ENCODE measurements at regions not wholly inside any gene's neighbourhood (a gene's known extent, or its start where the extent isn't known, plus 50 kb on each side); places are given as distances from the start of the nearest gene placed in this dataset.

DNA sequence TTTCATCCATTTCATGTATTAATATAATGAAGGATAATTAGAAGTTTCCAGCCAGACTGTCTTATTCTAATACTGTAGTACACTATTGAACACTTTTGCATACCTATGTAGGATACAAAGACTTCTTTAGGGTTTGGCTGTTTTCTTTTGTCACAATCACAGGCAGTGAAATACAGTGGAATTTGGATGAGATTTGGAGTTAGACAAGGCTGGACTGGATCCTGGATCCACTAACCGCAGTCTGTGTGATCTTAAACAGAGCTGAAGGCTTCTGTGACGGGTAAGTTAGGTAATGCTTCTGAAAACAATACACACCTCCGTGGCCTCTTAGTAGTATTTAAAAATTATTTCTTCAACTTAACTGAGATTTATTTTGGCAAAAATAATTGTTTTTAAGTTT, 1128.6 kb upstream of the CDH2 start:
- Mint-ChIP-seq H3K4me3 (no peak overlapping the region), H3K9me3 (peaks cover 5 to 10% of the 10 kb centered on the region in 2 donors), H3K27me3 (no peaks in the 10 kb centered on the region), H3K27ac (no peak overlapping the region), H3K4me1 (no peaks in the 10 kb centered on the region)
- no peak for DNase-seq
- no peak for ATAC-seq

DNA sequence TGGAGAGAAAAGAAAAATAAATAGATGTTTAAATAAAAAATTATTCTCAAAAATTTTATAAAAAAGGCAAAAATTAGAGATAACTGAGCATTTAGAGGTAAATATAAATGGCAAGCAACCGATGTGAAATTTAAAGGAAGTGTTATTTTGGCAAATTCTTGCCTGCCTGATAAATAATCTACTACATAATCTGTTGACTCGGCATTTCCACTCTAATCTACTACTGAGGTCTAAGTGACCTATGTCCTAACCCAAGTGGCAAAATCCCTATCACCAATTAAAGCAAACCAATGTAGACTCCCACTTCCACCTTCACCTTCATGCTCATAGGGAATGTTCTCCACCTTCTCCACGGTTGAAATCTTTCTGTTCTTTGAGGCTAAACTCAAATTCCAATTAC, 1124.1 kb upstream of the CDH2 start:
- Mint-ChIP-seq H3K27me3 (no peaks in the 10 kb centered on the region), H3K9me3 (peaks cover 17 to 21% of the 10 kb centered on the region in 2 donors), H3K27ac (no peak overlapping the region), H3K4me3 (no peak overlapping the region), H3K4me1 (no peaks in the 10 kb centered on the region)
- DNase-seq (no peak), ATAC-seq (no peak)

DNA sequence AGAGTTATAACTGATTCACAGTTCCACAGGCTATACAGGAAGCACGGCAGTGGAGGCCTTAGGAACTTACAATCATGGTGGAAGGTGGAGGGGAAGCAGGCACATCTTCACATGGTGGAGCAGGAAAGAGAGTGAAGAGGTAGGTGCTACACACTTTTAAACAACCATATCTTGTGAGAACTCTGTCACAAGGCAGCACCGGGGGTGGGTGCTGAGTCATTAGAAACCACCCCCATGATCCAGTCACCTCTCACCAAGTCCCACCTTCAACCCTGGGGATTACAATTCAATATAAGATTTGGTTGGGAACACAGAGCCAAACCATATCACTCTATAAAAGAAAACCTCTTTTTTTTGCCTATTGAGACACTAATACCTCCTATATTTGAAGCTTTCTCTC, 1108.5 kb upstream of the CDH2 start:
- DNase-seq (no peak), ATAC-seq (no peak)
- H3K9me3 Mint-ChIP-seq: peaks cover 26 to 28% of the 10 kb centered on the region in 2 donors
- no peaks in the 10 kb centered on the region for H3K4me1 Mint-ChIP-seq
- no peak overlapping the region for H3K4me3 Mint-ChIP-seq
- H3K27me3 Mint-ChIP-seq: no peaks in the 10 kb centered on the region
- no peak overlapping the region for H3K27ac Mint-ChIP-seq

DNA sequence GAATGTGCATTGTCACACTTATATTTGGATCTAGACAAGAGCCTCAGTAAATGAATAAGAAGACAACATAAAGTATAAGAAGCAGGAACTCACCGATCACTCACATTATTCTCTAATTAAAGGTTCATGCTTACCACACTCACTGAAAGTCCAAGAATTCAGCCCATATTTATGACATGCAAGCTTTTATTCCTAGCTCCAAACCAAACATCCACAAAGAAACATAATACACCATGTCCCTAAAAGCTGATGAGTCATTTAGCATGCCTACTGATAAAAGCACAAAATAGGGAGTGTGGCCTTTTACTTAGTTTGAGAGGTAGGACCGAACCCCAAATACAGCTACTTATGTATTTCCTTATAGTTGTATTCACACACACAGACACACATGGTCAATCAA, 1094.6 kb upstream of the CDH2 start:
- H3K27me3 Mint-ChIP-seq: no peaks in the 10 kb centered on the region
- no peaks in the 10 kb centered on the region for H3K4me1 Mint-ChIP-seq
- H3K9me3 Mint-ChIP-seq: peaks cover 19 to 34% of the 10 kb centered on the region in 2 donors
- H3K27ac Mint-ChIP-seq: no peak overlapping the region
- DNase-seq (no peak), ATAC-seq (no peak)
- H3K4me3 Mint-ChIP-seq: no peak overlapping the region

DNA sequence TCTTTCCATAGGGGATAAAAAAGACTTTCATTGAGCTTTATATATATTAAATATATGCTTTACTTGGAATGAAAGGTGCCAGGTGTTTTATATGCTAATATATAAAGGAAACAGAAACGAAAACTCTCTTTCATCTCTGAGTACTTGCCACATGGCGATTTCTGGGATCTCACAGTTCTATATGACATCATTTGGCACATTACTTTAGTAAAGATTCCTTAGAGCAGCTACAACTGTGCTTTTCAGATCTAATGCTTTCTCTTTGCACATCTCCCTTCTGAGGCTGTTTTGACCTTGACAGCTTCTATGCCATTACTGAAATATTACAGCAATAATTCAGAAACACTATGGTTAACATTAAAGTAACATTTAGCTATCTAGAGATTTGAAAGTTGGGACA, 1082.9 kb upstream of the CDH2 start:
- Mint-ChIP-seq H3K27me3 (no peaks in the 10 kb centered on the region), H3K27ac (no peak overlapping the region), H3K4me1 (no peaks in the 10 kb centered on the region), H3K4me3 (no peak overlapping the region), H3K9me3 (peaks cover 25 to 32% of the 10 kb centered on the region in 2 donors)
- DNase-seq: no peak
- ATAC-seq: no peak

DNA sequence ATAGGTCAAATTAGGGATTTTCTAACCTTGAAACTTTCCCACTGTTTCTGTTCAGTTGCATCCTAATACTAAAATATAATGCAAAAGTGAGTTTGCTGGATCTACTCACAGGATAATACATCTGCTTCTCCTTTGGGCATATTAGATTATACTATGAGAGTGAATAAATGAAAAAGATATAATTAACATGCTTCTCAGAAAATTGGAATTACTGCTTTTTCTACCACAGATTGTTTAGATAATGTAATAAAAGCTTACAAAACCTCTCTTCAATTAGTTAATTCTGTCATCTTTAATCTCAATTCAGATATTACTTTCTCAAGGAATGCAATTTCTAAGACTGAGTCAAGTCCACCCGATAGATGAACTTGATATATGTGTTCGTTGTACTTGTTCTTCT, 1077.2 kb upstream of the CDH2 start:
- no peak for DNase-seq
- Mint-ChIP-seq H3K4me3 (no peak overlapping the region), H3K27ac (no peak overlapping the region), H3K9me3 (peaks cover 13 to 18% of the 10 kb centered on the region in 2 donors), H3K4me1 (no peaks in the 10 kb centered on the region), H3K27me3 (no peaks in the 10 kb centered on the region)
- ATAC-seq: no peak

DNA sequence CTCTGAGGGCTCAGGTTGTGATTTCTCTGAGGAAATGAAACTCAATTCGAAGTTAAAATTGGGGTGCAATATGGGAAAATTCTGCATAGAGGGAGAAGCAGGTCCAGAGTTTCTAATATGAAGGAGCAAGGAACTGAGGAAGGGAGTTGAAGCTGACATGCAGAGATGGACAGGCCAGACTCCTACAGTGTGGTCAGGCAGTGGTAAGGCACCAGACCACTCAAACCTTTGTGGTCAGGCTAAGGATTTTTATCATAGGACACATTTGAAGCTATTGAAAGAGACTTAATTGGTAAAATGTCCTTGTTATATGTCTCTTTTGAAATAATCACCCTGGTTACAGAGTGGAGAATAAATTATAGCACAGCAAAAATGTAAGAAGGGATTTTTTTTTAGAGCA, 1074.8 kb upstream of the CDH2 start:
- H3K9me3 Mint-ChIP-seq: peaks cover 13 to 22% of the 10 kb centered on the region in 2 donors
- H3K27me3 Mint-ChIP-seq: no peaks in the 10 kb centered on the region
- no peak overlapping the region for H3K27ac Mint-ChIP-seq
- no peak overlapping the region for H3K4me3 Mint-ChIP-seq
- DNase-seq: no peak
- H3K4me1 Mint-ChIP-seq: no peaks in the 10 kb centered on the region
- no peak for ATAC-seq

DNA sequence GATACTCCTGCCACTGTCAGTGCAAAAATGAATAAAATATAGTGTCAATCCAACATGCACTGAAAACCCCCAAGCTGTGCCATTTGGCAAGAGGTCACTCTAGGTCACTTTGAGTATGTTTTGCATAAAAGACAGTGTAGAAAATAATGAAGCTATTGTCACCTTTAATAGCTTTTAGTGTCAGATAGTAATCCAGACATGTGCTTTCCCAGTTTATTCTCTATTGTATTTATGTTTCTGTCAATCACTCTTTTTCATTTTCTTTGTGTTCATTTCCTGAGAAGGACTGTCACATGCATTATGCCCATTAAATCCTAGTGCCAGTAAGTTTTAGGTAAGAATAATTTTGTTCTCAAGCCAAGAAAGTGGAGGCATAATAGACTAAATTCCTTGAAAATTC, 1073.9 kb upstream of the CDH2 start:
- H3K4me3 Mint-ChIP-seq: no peak overlapping the region
- H3K27ac Mint-ChIP-seq: no peak overlapping the region
- ATAC-seq (no peak), DNase-seq (no peak)
- H3K9me3 Mint-ChIP-seq: peaks cover 16 to 26% of the 10 kb centered on the region in 2 donors
- no peaks in the 10 kb centered on the region for H3K4me1 Mint-ChIP-seq
- H3K27me3 Mint-ChIP-seq: no peaks in the 10 kb centered on the region

DNA sequence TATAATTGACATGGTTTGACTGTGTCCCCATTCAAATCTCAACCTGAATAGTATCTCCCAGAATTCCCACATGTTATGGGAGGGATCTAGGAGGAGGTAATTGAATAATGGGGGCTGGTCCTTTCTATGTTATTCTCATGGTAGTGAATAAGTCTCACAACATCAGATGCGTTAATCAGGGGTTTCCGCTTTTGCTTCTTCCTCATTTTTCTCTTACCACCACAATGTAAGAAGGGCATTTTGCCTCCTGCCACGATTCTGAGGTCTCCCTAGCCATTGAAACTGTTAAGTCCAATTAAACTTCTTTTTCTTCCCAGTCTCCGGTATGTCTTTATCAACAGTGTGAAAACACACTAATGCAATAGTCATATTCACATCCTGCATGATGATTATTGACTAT, 1073.3 kb upstream of the CDH2 start:
- ATAC-seq (no peak), DNase-seq (no peak)
- H3K27ac Mint-ChIP-seq: no peak overlapping the region
- H3K27me3 Mint-ChIP-seq: no peaks in the 10 kb centered on the region
- no peak overlapping the region for H3K4me3 Mint-ChIP-seq
- H3K4me1 Mint-ChIP-seq: no peaks in the 10 kb centered on the region
- peaks cover 16 to 26% of the 10 kb centered on the region in 2 donors for H3K9me3 Mint-ChIP-seq

DNA sequence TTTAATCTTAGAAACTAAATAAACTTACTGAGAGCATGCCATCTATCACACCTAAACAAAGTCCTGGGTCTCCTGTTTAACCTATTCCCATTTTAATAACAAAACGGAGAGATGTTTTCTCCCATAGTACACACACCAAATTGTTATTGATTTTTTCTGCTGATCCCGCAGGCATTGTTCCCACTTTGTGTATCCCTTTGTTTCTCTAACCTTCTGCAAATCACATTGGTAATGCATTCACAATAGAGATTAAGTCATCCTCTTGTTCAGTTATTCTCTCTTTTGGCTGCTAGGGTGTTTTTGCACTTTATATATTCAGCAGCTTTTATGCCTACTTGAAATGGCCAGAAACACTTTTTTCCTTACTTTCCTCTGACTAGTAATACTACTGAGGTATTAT, 1071.9 kb upstream of the CDH2 start:
- Mint-ChIP-seq H3K4me1 (no peaks in the 10 kb centered on the region), H3K27ac (no peak overlapping the region), H3K27me3 (no peaks in the 10 kb centered on the region), H3K9me3 (peaks cover 16 to 26% of the 10 kb centered on the region in 2 donors), H3K4me3 (no peak overlapping the region)
- ATAC-seq: no peak
- no peak for DNase-seq

DNA sequence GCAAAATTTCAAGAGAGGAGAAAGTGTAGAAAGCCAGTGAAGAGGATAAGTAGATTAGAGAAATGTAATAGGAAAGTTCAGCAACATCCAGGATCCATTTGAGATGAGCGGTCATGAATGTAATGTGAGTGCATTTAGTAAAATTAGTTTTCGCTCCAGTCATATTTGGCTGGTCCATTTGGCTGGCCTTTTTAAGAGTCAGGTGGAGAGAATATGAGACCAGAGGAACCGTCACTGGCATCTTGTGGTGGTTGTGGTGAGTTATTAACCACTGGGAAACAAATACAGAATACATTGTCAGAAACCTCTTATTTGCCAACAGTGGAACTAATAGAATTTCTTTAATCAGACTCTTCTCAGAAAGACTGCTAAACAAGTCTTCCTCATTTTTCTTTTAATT, 1064.3 kb upstream of the CDH2 start:
- no peak for ATAC-seq
- no peak for DNase-seq
- H3K27ac Mint-ChIP-seq: no peak overlapping the region
- no peak overlapping the region for H3K4me3 Mint-ChIP-seq
- peaks cover 16 to 18% of the 10 kb centered on the region in 2 donors for H3K9me3 Mint-ChIP-seq
- H3K27me3 Mint-ChIP-seq: no peaks in the 10 kb centered on the region
- H3K4me1 Mint-ChIP-seq: no peaks in the 10 kb centered on the region

DNA sequence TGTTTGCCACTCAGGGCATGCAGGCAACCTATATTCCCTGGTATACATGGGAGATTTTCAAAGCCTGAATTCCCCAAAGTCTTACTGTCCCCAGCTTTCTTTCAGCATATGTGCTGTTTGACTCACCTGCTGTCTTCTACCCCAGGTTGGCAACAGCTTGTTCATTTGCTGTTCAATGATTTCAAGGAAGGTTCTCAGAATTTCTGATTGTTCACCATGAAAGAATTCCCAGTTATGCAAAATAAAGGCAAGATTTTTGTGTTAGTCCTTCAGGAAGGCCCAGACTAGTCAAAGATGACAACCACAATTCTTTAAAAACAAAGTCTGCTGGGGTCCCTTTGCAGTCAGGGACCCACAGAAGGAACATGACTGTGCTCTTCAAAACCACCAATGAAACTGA, 1057.8 kb upstream of the CDH2 start:
- H3K4me3 Mint-ChIP-seq: no peak overlapping the region
- no peak overlapping the region for H3K27ac Mint-ChIP-seq
- no peaks in the 10 kb centered on the region for H3K4me1 Mint-ChIP-seq
- peaks cover 12 to 18% of the 10 kb centered on the region in 2 donors for H3K9me3 Mint-ChIP-seq
- no peak for ATAC-seq
- no peaks in the 10 kb centered on the region for H3K27me3 Mint-ChIP-seq
- no peak for DNase-seq

DNA sequence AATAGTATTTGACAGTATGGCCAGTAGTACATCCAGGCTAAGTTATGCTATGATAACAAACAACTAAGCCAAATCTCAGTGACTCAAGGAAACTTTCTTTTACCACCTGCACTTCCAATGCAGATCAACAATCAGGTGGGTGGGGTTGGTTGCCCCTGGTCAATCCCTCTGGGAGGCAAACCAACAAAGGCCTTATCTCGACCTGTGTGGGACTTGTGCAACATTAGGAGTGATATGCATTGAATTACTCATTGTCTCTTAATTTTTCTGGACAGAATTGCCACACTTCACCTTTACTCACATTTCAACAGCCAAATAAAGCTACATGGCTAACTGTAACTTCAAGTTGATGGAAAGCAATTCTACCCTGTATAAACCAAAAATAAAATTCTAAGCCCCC, 1049.3 kb upstream of the CDH2 start:
- no peak overlapping the region for H3K27ac Mint-ChIP-seq
- peaks cover 5 to 14% of the 10 kb centered on the region in 2 donors for H3K9me3 Mint-ChIP-seq
- DNase-seq (no peak), ATAC-seq (no peak)
- no peaks in the 10 kb centered on the region for H3K4me1 Mint-ChIP-seq
- no peak overlapping the region for H3K4me3 Mint-ChIP-seq
- H3K27me3 Mint-ChIP-seq: no peaks in the 10 kb centered on the region

DNA sequence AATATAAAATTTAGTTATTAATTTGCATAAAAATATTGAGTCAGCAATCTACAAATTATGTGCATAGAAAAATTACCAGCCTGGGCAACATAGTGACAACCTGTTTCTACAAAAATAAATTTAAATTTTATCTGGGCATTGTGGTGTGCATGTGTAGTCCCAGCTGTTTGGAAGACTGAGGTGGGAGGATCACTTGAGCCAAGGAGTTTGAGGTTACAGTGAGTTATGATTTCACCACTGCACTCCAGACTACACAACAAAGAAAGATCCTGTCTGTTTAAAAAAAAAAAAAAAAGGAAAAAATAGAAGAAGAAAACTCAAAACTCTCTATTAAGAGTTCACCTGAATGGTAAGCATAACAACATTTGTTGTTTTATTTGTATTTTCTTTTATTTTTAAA, 1048.4 kb upstream of the CDH2 start:
- ATAC-seq: no peak
- no peak for DNase-seq
- H3K4me3 Mint-ChIP-seq: no peak overlapping the region
- no peaks in the 10 kb centered on the region for H3K27me3 Mint-ChIP-seq
- H3K4me1 Mint-ChIP-seq: no peaks in the 10 kb centered on the region
- peaks cover 5 to 14% of the 10 kb centered on the region in 2 donors for H3K9me3 Mint-ChIP-seq
- no peak overlapping the region for H3K27ac Mint-ChIP-seq

DNA sequence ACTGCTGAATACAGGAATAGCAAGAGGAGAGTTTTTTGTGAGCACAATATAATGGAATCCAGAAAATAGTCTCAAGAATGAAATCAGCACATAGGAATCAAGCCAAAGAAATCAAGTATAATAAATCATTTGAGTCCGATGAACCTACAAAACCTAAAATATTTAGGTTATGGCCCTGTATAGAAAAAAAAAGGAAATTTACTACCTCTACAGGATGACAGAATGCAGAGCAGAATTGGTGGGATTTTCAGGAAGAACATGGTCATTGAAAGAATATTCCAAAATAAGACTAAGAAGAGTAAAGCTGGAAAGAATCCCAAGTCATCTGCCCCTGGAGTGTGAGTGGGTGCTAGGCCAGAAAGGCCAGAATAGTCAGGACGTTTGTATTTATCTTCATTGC, 1041.2 kb upstream of the CDH2 start:
- no peak overlapping the region for H3K4me3 Mint-ChIP-seq
- no peaks in the 10 kb centered on the region for H3K27me3 Mint-ChIP-seq
- ATAC-seq (no peak), DNase-seq (no peak)
- H3K4me1 Mint-ChIP-seq: no peaks in the 10 kb centered on the region
- no peak overlapping the region for H3K27ac Mint-ChIP-seq
- H3K9me3 Mint-ChIP-seq: peaks cover 0 to 9% of the 10 kb centered on the region in 2 donors

DNA sequence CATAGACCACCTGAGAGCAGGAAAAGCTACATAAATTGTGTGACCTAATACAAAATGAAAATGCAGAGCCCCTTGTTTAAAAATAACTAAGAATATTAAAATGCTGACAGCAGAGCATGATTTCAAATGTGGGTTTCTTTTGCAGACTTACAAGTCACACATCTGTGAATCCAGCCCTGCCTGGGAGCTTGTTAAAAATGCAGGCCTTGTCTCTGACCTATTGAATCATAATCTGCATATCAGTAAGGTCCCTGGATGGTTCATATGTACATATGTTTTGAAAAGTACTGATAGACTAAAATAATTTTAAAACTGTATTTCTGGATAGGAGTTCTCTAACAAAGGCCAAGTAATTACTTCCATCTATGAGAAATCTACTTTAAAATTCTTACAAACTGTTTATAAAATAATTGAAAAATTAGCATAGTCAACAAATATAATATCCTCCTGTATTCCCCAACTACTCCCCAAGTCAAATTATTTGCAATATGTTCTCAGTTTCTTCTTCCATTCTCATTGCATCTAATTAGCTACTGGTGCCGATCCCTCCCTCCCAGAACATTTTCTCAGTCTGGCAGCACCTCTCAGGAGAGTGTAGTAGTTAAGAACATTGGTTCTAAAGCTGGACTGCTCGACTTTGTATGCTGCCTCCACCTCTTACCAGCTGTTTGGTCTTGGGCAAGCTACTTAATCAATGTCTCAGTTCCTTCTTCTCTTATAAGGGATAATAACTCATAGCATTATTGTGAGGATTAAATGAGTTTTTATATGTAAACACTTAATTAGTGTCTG, 1040.4 kb upstream of the CDH2 start:
- Mint-ChIP-seq H3K27ac (no peak overlapping the region), H3K4me3 (no peak overlapping the region), H3K4me1 (no peaks in the 10 kb centered on the region), H3K27me3 (no peaks in the 10 kb centered on the region), H3K9me3 (peaks cover 0 to 9% of the 10 kb centered on the region in 2 donors)
- DNase-seq: no peak
- ATAC-seq: no peak

DNA sequence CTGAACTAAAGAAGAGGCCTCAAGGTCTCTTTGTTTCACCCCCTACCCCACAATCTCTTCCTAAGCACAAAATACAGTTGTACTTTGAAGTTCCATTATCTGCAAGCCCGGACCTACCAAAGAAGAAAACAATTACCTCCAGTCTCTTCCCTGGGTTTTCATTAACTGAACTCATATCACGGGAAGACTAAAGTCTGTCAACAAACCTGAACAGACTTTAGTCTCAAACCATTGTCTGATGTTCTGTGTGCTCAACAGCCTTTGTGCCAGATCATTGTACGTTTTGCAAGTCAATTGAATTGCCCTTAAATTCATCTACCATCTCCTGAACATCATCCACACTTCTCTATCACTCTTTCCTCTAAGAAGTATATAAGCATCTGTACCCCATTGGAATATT, 1021.9 kb upstream of the CDH2 start:
- Mint-ChIP-seq H3K27me3 (no peaks in the 10 kb centered on the region), H3K4me1 (no peaks in the 10 kb centered on the region), H3K27ac (no peak overlapping the region), H3K9me3 (peaks cover 8 to 13% of the 10 kb centered on the region in 2 donors), H3K4me3 (no peak overlapping the region)
- DNase-seq (no peak), ATAC-seq (no peak)
